IMR-90 (cell line): ENCODE measurements at regions not wholly inside any gene's neighbourhood (a gene's known extent, or its start where the extent isn't known, plus 50 kb on each side); places are given as distances from the start of the nearest gene placed in this dataset.
A peak's percentile ranks its signal among the peaks of the same experiment; 100 is the strongest.

Experiments
- ATAC-seq: fragments of 200-7000 bp; cut with Tn5 transposase; 2 replicates; pipeline ENCODE4 v1.9.1; 2020; ENCODE audit warnings: low read depth, mild to moderate bottlenecking, moderate library complexity
- BruUV-seq: library from RNA; stranded (reverse); fragments of 400-500 nt; replicated peaks from 2 replicates; lab custom pipeline; 2021; lab: Mats Ljungman, UMichigan
- CTCF ChIA-PET: fragments of 300-600 bp; formaldehyde crosslinking; extraction: SDS; loops from one replicate; lab custom pipeline; 2021; ENCODE audit warnings: antibody characterized with exemption; lab: Yijun Ruan, JAX
- POLR2A ChIA-PET: fragments of 300-600 bp; sonication (Branson Sonifier 250); formaldehyde crosslinking; loops from one replicate; lab custom pipeline; 2022; ENCODE audit warnings: antibody characterized with exemption; ENCODE audit not compliant: unreplicated experiment; lab: Charles Lee
- DNase-seq: peaks from one replicate; pipeline ENCODE4 v3.0.0; 2013
- H2AFZ ChIP-seq: replicated peaks from 2 replicates; pipeline ENCODE3; 2013; ENCODE audit warnings: low read length, mild to moderate bottlenecking; ENCODE audit not compliant: poor library complexity
- H2AK5ac ChIP-seq: 2 replicates; pipeline ENCODE4 v1.6.1; 2013; ENCODE audit warnings: low read depth, low read length, inconsistent platforms
- H2AK9ac ChIP-seq: replicated peaks from 2 replicates; pipeline ENCODE3; 2013; ENCODE audit warnings: mild to moderate bottlenecking, low read depth, low read length, moderate library complexity; ENCODE audit not compliant: poor library complexity
- H2BK120ac ChIP-seq: 2 replicates; pipeline ENCODE4 v1.6.1; 2013; ENCODE audit warnings: low read depth, low read length, inconsistent platforms
- H2BK15ac ChIP-seq: 3 replicates; pipeline ENCODE4 v1.6.1; 2013; ENCODE audit warnings: low read depth, low read length, inconsistent platforms
- H2BK20ac ChIP-seq: 2 replicates; pipeline ENCODE4 v1.6.1; 2013; ENCODE audit warnings: low read depth, mild to moderate bottlenecking, inconsistent platforms, low read length, moderate library complexity
- H2BK5ac ChIP-seq: 2 replicates; pipeline ENCODE4 v1.6.1; 2013; ENCODE audit warnings: mild to moderate bottlenecking, low read depth, low read length, inconsistent platforms; ENCODE audit not compliant: poor library complexity, severe bottlenecking
- H3K14ac ChIP-seq: replicated peaks from 2 replicates; pipeline ENCODE4 v1.6.1; 2013; ENCODE audit warnings: low read depth, low read length, inconsistent platforms
- H3K18ac ChIP-seq: 2 replicates; pipeline ENCODE4 v1.6.1; 2013; ENCODE audit warnings: low read depth, low read length, control low read depth
- H3K23ac ChIP-seq: 2 replicates; pipeline ENCODE4 v1.6.1; 2013; ENCODE audit warnings: low read depth, low read length, inconsistent platforms
- H3K27ac ChIP-seq: 2 replicates; pipeline ENCODE4 v1.5.1; 2013; ENCODE audit warnings: mild to moderate bottlenecking, control low read depth, low read length; ENCODE audit not compliant: insufficient read depth
- H3K27me3 ChIP-seq: 2 replicates; pipeline ENCODE4 v1.6.1; 2013; ENCODE audit warnings: low read length; ENCODE audit not compliant: control insufficient read depth, insufficient read depth
- H3K36me3 ChIP-seq: 2 replicates; pipeline ENCODE4 v1.6.1; 2013; ENCODE audit warnings: low read length, mixed read lengths; ENCODE audit not compliant: control insufficient read depth, insufficient read depth
- H3K4ac ChIP-seq: 2 replicates; pipeline ENCODE4 v1.6.1; 2013; ENCODE audit warnings: low read depth, low read length, inconsistent platforms
- H3K4me1 ChIP-seq: 2 replicates; pipeline ENCODE4 v1.6.1; 2013; ENCODE audit warnings: low read length, mixed read lengths; ENCODE audit not compliant: control insufficient read depth, insufficient read depth
- H3K4me2 ChIP-seq: 2 replicates; pipeline ENCODE4 v1.6.1; 2013; ENCODE audit warnings: low read depth, mild to moderate bottlenecking, control low read depth, low read length, moderate library complexity
- H3K4me3 ChIP-seq: 2 replicates; pipeline ENCODE4 v1.5.1; 2013; ENCODE audit warnings: low read depth, mild to moderate bottlenecking, control low read depth, low read length, moderate library complexity; ENCODE audit not compliant: insufficient read depth
- H3K56ac ChIP-seq: 2 replicates; pipeline ENCODE4 v1.6.1; 2013; ENCODE audit warnings: low read length, inconsistent platforms; ENCODE audit not compliant: insufficient read depth; ENCODE audit errors: extremely low read depth
- H3K79me1 ChIP-seq, 2 experiments: 2 replicates each; pipeline ENCODE4 v1.6.1; 2013; ENCODE audit warnings: low read length in 2 of 2, inconsistent platforms in 1 of 2, low read depth in 1 of 2
- H3K9ac ChIP-seq: 2 replicates; pipeline ENCODE4 v1.6.1; 2013; ENCODE audit warnings: low read depth, low read length, control low read depth
- H3K9me1 ChIP-seq: 2 replicates; pipeline ENCODE4 v1.6.1; 2013; ENCODE audit warnings: low read length, inconsistent platforms; ENCODE audit not compliant: insufficient read depth
- H3K9me3 ChIP-seq: 2 replicates; pipeline ENCODE4 v1.6.1; 2013; ENCODE audit warnings: low read length; ENCODE audit not compliant: control insufficient read depth, insufficient read depth
- H4K20me1 ChIP-seq: 2 replicates; pipeline ENCODE4 v1.6.1; 2013; ENCODE audit warnings: low read length, inconsistent platforms; ENCODE audit not compliant: insufficient read depth
- H4K5ac ChIP-seq: 2 replicates; pipeline ENCODE4 v1.6.1; 2013; ENCODE audit warnings: mild to moderate bottlenecking, low read depth, low read length, control low read depth
- H4K8ac ChIP-seq, 2 experiments: 2 replicates each; pipeline ENCODE4 v1.6.1; 2013; ENCODE audit warnings: low read depth in 2 of 2, low read length in 2 of 2, control low read depth in 1 of 2, inconsistent platforms in 1 of 2
- H4K91ac ChIP-seq: 2 replicates; pipeline ENCODE4 v1.6.1; 2013; ENCODE audit warnings: low read depth, low read length, inconsistent platforms; ENCODE audit not compliant: insufficient read depth
- BHLHE40 ChIP-seq: fragments of 150-350 bp; IDR thresholded peaks from 2 replicates; pipeline ENCODE4 v1.6.1; 2016; ENCODE audit warnings: mild to moderate bottlenecking, low read depth, low read length
- CTCF ChIP-seq: conservative IDR thresholded peaks from 2 replicates; pipeline ENCODE4 v1.5.1; 2012; ENCODE audit warnings: mild to moderate bottlenecking, low read depth, low read length, improper control_type of control experiment
- ELK1 ChIP-seq: fragments of 150-350 bp; IDR thresholded peaks from 2 replicates; pipeline ENCODE4 v1.6.1; 2016; ENCODE audit warnings: low read depth, mild to moderate bottlenecking, low read length, moderate library complexity, borderline replicate concordance
- FOS ChIP-seq: fragments of 150-350 bp; IDR thresholded peaks from 2 replicates; pipeline ENCODE4 v1.6.1; 2016; ENCODE audit warnings: low read depth, low read length
- RAD21 ChIP-seq: IDR thresholded peaks from 2 replicates; pipeline ENCODE4 v1.6.1; 2012; ENCODE audit warnings: low read length, improper control_type of control experiment
- SMC3 ChIP-seq: fragments of 150-350 bp; IDR thresholded peaks from 2 replicates; pipeline ENCODE4 v1.6.1; 2016; ENCODE audit warnings: low read depth, mild to moderate bottlenecking, antibody characterized with exemption, low read length, moderate library complexity
- WGBS, 2 experiments: methylation state at CpG; one replicate each; pipeline versions ENCODE4 v1.1.5 to v1.1.7; 2013; ENCODE audit warnings: missing lambda C conversion rate in 2 of 2; ENCODE audit not compliant: insufficient read length in 1 of 2; ENCODE audit errors: extremely low coverage in 2 of 2; 5-methylcytosine and 5-hydroxymethylcytosine counted together
- dilution Hi-C: fragments of 300-500 bp; cut with HindIII; formaldehyde crosslinking; loops from one replicate; pipeline ENCODE4 v1.14.3; 2018; ENCODE audit warnings: low sequenced_read_pairs; ENCODE audit not compliant: unreplicated experiment
- in situ Hi-C: fragments of 300-500 bp; cut with MboI; formaldehyde crosslinking; loops from 3 replicates; pipeline ENCODE4 v1.14.3; 2019; ENCODE audit warnings: low sequenced_read_pairs, inconsistent platforms, mixed read lengths
- intact Hi-C: fragments of 100-400 bp; cut with micrococcal nuclease; formaldehyde crosslinking; loops from 2 replicates; pipeline ENCODE4 v1.10.0; 2022
- TF ChIP-seq, protein P1 (sequence below): fragments of 150-350 bp; IDR thresholded peaks from 2 replicates; pipeline ENCODE4 v1.6.1; 2017; ENCODE audit warnings: mild to moderate bottlenecking, antibody characterized with exemption, low read length, low read depth

DNA sequence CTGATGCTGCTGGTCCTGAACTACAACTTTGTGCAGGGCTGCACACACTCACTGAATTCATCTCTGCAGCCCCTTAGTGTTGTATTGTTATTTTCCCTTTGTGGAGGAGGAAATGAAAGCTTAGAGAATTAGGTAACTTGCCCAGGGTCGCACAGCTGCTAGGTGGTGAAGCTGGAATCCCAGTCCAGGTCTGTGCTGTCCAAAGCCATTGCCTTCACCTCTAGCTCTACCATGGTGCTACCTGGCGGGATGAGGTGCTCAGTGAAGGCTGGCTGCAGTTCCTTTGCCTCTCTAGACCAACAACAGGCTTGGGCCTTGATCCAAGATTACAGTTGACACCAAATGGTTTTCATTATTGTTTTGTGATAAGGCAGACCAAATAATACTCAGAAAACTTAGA is 177.8 kb upstream of the PITX1 start:
- H4K8ac ChIP-seq = peak overlapping the region; percentile 41 to 79; a peak in 2 of 4 replicates
- peak overlapping the region; percentile 98 for H3K4ac ChIP-seq
- peak overlapping the region; percentile 89; the same call in 1 of the 3 replicates for H2BK15ac ChIP-seq
- peaks cover 39% of the 10 kb centered on the region for H3K9me1 ChIP-seq
- no peak overlapping the region for H3K9ac ChIP-seq
- peak overlapping the region; percentile 33; the same call in 1 of the 2 replicates for H4K5ac ChIP-seq
- peak overlapping the region; percentile 70 for H4K91ac ChIP-seq
- peak overlapping the region; percentile 30 for H3K18ac ChIP-seq
- intact Hi-C loops = no loop called here
- no peaks in the 10 kb centered on the region for H4K20me1 ChIP-seq
- H3K36me3 ChIP-seq = no peaks in the 10 kb centered on the region
- DNase-seq (no peak), ATAC-seq (no peak)
- dilution Hi-C loops = no loop called here
- peak overlapping the region; percentile 90 for H2AK5ac ChIP-seq
- POLR2A ChIA-PET = interaction anchor here (1.0 kb wide), 1 partner anchor 24 kb away, joined by 4 read pairs; no protein-coding TSS in a partner anchor
- H3K4me2 ChIP-seq = no peak overlapping the region
- no peak overlapping the region for H3K56ac ChIP-seq
- H3K23ac ChIP-seq = 0 out of 2 replicates have a peak overlapping the region, but pooled peaks have one; percentile 27
- no peak overlapping the region for H3K27ac ChIP-seq
- H3K4me1 ChIP-seq = peaks cover 46% of the 10 kb centered on the region
- peaks cover 3 to 33% of the 10 kb centered on the region in 2 experiments; a peak in 3 of 4 replicates for H3K79me1 ChIP-seq
- H2BK20ac ChIP-seq = peak overlapping the region; percentile 95
- H2AFZ ChIP-seq = peak overlapping the region; percentile 74
- H3K14ac ChIP-seq = peak overlapping the region; percentile 89
- no peak for TF ChIP-seq BHLHE40
- no peak for TF ChIP-seq ELK1
- TF ChIP-seq SMC3 = no peak
- TF ChIP-seq FOS = no peak
- TF ChIP-seq, protein P1, sequence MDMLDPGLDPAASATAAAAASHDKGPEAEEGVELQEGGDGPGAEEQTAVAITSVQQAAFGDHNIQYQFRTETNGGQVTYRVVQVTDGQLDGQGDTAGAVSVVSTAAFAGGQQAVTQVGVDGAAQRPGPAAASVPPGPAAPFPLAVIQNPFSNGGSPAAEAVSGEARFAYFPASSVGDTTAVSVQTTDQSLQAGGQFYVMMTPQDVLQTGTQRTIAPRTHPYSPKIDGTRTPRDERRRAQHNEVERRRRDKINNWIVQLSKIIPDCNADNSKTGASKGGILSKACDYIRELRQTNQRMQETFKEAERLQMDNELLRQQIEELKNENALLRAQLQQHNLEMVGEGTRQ = no peak
- no peak for TF ChIP-seq RAD21
- no peak for TF ChIP-seq CTCF
- BruUV-seq = no TSS peak
- H3K9me3 ChIP-seq = no peaks in the 10 kb centered on the region
- peak overlapping the region; percentile 98 for H2BK120ac ChIP-seq
- H3K27me3 ChIP-seq = no peaks in the 10 kb centered on the region
- in situ Hi-C loops = no loop called here
- H2AK9ac ChIP-seq = peak overlapping the region; percentile 43
- no peak overlapping the region for H3K4me3 ChIP-seq
- no peak overlapping the region for H2BK5ac ChIP-seq
- WGBS, 2 experiments = no CpG with 5 or more reads among the region's 2 CpGs
- CTCF ChIA-PET = interaction anchor here (1.1 to 1.7 kb wide), 2 partner anchors 15 to 54 kb away, joined by 3 to 4 read pairs; no protein-coding TSS in a partner anchor
